ENCODE measurements at regions not wholly inside any gene's neighbourhood (a gene's known extent, or its start where the extent isn't known, plus 50 kb on each side); places are given as distances from the start of the nearest gene placed in this dataset.

GRCh38 chr7:22932896-22933295, 81.0 kb downstream of the HYCC1 start:
- Mint-ChIP-seq H3K4me1 (peaks cover 13% of the 10 kb centered on the region), H3K4me3 (no peak overlapping the region), H3K27me3 (ENCODE audit: insufficient read depth, low read depth, poor library complexity) (no peaks in the 10 kb centered on the region), H3K9me3 (peaks cover 11% of the 10 kb centered on the region; the same call in 2 of the 3 replicates), H3K36me3 (ENCODE audit: low read depth) (peaks cover 4% of the 10 kb centered on the region; the same call in 2 of the 3 replicates), H3K27ac (no peak overlapping the region)
- Histone ChIP-seq H3K27me3 (ENCODE audit: insufficient read depth) (no peaks in the 10 kb centered on the region), H2AFZ (no peak overlapping the region), H3K4me2 (no peak overlapping the region), H3K9me2 (ENCODE audit: insufficient read depth) (no peaks in the 10 kb centered on the region; the same call in 1 of the 2 replicates), H4K20me1 (replicated peaks; ENCODE audit: insufficient read depth) (no peaks in the 10 kb centered on the region), H3K27ac (ENCODE audit: low read depth) (no peak overlapping the region), H3F3A (replicated peaks; ENCODE audit: low read depth) (no peaks in the 10 kb centered on the region), H3K4me1 (ENCODE audit: insufficient read depth) (peaks cover 21% of the 10 kb centered on the region), H3K36me3 (ENCODE audit: insufficient read depth) (no peaks in the 10 kb centered on the region), H3K79me2 (replicated peaks; ENCODE audit: insufficient read depth) (no peaks in the 10 kb centered on the region), H3K4me3 (no peak overlapping the region)
- TF ChIP-seq ZNF331 (CRISPR knock-in tag; IDR thresholded peaks at IDR 0.05; ENCODE audit: low read depth), result no peak
- no peak for ATAC-seq
- no peak for DNase-seq (ENCODE audit: low spot score)

GRCh38 chr7:22931011-22931410, 82.9 kb downstream of the HYCC1 start:
- no peaks in the 10 kb centered on the region for H3K79me2 ChIP-seq (replicated peaks; ENCODE audit: insufficient read depth)
- peaks cover 4% of the 10 kb centered on the region; the same call in 2 of the 3 replicates for H3K36me3 Mint-ChIP-seq (ENCODE audit: low read depth)

GRCh38 chr7:22922307-22922706, 91.6 kb downstream of the HYCC1 start:
- no peaks in the 10 kb centered on the region for H3K27me3 Mint-ChIP-seq (ENCODE audit: insufficient read depth, low read depth, poor library complexity)
- no peak overlapping the region for H3K4me3 Mint-ChIP-seq
- Histone ChIP-seq H3K79me2 (replicated peaks; ENCODE audit: insufficient read depth) (no peaks in the 10 kb centered on the region), H3K4me1 (ENCODE audit: insufficient read depth) (no peaks in the 10 kb centered on the region), H4K20me1 (replicated peaks; ENCODE audit: insufficient read depth) (no peaks in the 10 kb centered on the region), H3K27me3 (ENCODE audit: insufficient read depth) (no peaks in the 10 kb centered on the region), H2AFZ (no peak overlapping the region), H3F3A (replicated peaks; ENCODE audit: low read depth) (no peaks in the 10 kb centered on the region), H3K4me2 (no peak overlapping the region), H3K9me2 (ENCODE audit: insufficient read depth) (no peaks in the 10 kb centered on the region), H3K4me3 (no peak overlapping the region), H3K36me3 (ENCODE audit: insufficient read depth) (peaks cover 4% of the 10 kb centered on the region; the same call in 1 of the 2 replicates), H3K27ac (ENCODE audit: low read depth) (no peak overlapping the region)
- H3K27ac Mint-ChIP-seq, result no peak overlapping the region
- DNase-seq (ENCODE audit: low spot score) (no peak), ATAC-seq (no peak)
- peaks cover 32% of the 10 kb centered on the region for H3K36me3 Mint-ChIP-seq (ENCODE audit: low read depth)
- H3K4me1 Mint-ChIP-seq, result no peaks in the 10 kb centered on the region
- peaks cover 37% of the 10 kb centered on the region for H3K9me3 Mint-ChIP-seq
- no peak for TF ChIP-seq ZNF462 (CRISPR knock-in tag; IDR thresholded peaks at IDR 0.05)

More at GRCh38 chr7:22931011-22931410, 82.9 kb downstream of the HYCC1 start:
- no peak overlapping the region for H3K27ac ChIP-seq (ENCODE audit: low read depth)
- H3K4me2 ChIP-seq, result no peak overlapping the region
- H3K9me3 Mint-ChIP-seq, result peaks cover 16% of the 10 kb centered on the region; the same call in 2 of the 3 replicates
- no peak overlapping the region for H3K4me3 ChIP-seq
- no peak overlapping the region for H2AFZ ChIP-seq
- H3F3A ChIP-seq (replicated peaks; ENCODE audit: low read depth), result no peaks in the 10 kb centered on the region
- H3K27ac Mint-ChIP-seq, result no peak overlapping the region
- H3K4me3 Mint-ChIP-seq, result no peak overlapping the region
- TF ChIP-seq NANOG (IDR thresholded peaks at IDR 0.05; ENCODE audit: borderline replicate concordance), result no peak
- TF ChIP-seq ETS1 (IDR thresholded peaks at IDR 0.05), result no peak
- no peaks in the 10 kb centered on the region; the same call in 1 of the 2 replicates for H3K9me2 ChIP-seq (ENCODE audit: insufficient read depth)
- no peaks in the 10 kb centered on the region for H4K20me1 ChIP-seq (replicated peaks; ENCODE audit: insufficient read depth)
- peaks cover 8% of the 10 kb centered on the region; the same call in 1 of the 2 replicates for H3K4me1 ChIP-seq (ENCODE audit: insufficient read depth)
- H3K27me3 Mint-ChIP-seq (ENCODE audit: insufficient read depth, low read depth, poor library complexity), result no peaks in the 10 kb centered on the region
- ATAC-seq (no peak), DNase-seq (ENCODE audit: low spot score) (no peak)
- H3K36me3 ChIP-seq (ENCODE audit: insufficient read depth), result no peaks in the 10 kb centered on the region
- peaks cover 6% of the 10 kb centered on the region; the same call in 2 of the 3 replicates for H3K4me1 Mint-ChIP-seq
- H3K27me3 ChIP-seq (ENCODE audit: insufficient read depth), result no peaks in the 10 kb centered on the region
